HG02642 (cell line): ENCODE measurements at regions not wholly inside any gene's neighbourhood (a gene's known extent, or its start where the extent isn't known, plus 50 kb on each side); places are given as distances from the start of the nearest gene placed in this dataset.

Experiments used
- ATAC-seq: cut with Tn5 transposase; IDR thresholded peaks from one replicate; pipeline ENCODE4 v1.9.1; 2021; ENCODE audit warnings: mild to moderate bottlenecking; ENCODE audit not compliant: unreplicated experiment, poor library complexity

GRCh38 chr14:71201840-71202239 lies 294.6 kb downstream of the PCNX1 start:
- no peak for ATAC-seq

- ATAC-seq = no peak
Measured at GRCh38 chr14:71202881-71203280, 295.6 kb downstream of the PCNX1 start.

GRCh38 chr14:71203306-71203705 lies 296.0 kb downstream of the PCNX1 start:
- no peak for ATAC-seq

- ATAC-seq = no peak
Measured at GRCh38 chr14:71204231-71204630, 297.0 kb downstream of the PCNX1 start.

- no peak for ATAC-seq
Measured at GRCh38 chr14:71204768-71205167, 297.5 kb downstream of the PCNX1 start.

- no peak for ATAC-seq
Measured at GRCh38 chr14:71206123-71206522, 298.9 kb downstream of the PCNX1 start.

GRCh38 chr14:71206766-71207371 lies 299.6 kb downstream of the PCNX1 start:
- ATAC-seq = no peak

GRCh38 chr14:71208702-71209357 lies 301.6 kb downstream of the PCNX1 start:
- ATAC-seq = no peak

GRCh38 chr14:71209888-71210287 lies 302.6 kb downstream of the PCNX1 start:
- no peak for ATAC-seq

GRCh38 chr14:71212093-71212492 lies 304.8 kb downstream of the PCNX1 start:
- no peak for ATAC-seq

- no peak for ATAC-seq
Measured at GRCh38 chr14:71212683-71213107, 305.4 kb downstream of the PCNX1 start.

GRCh38 chr14:71214241-71214640 lies 307.0 kb downstream of the PCNX1 start:
- no peak for ATAC-seq

GRCh38 chr14:71220462-71220861 lies 313.2 kb downstream of the PCNX1 start:
- no peak for ATAC-seq

- ATAC-seq = no peak
Measured at GRCh38 chr14:71221119-71221518, 313.9 kb downstream of the PCNX1 start.

GRCh38 chr14:71225113-71225512 lies 317.9 kb downstream of the PCNX1 start:
- ATAC-seq = no peak

- ATAC-seq = no peak
Measured at GRCh38 chr14:71228711-71229110, 321.5 kb downstream of the PCNX1 start.

GRCh38 chr14:71229875-71230274 lies 322.6 kb downstream of the PCNX1 start:
- no peak for ATAC-seq

GRCh38 chr14:71230897-71231296 lies 323.6 kb downstream of the PCNX1 start:
- ATAC-seq = no peak

GRCh38 chr14:71231521-71232393 lies 324.5 kb downstream of the PCNX1 start:
- ATAC-seq = peak; percentile 81

GRCh38 chr14:71232506-71232905 lies 325.2 kb downstream of the PCNX1 start:
- no peak for ATAC-seq

GRCh38 chr14:71235875-71236274 lies 328.6 kb downstream of the PCNX1 start:
- no peak for ATAC-seq
